ENCODE measurements at regions not wholly inside any gene's neighbourhood (a gene's known extent, or its start where the extent isn't known, plus 50 kb on each side); places are given as distances from the start of the nearest gene placed in this dataset.

GRCh38 chr6:144647406-144647964, 362.4 kb downstream of the UTRN start:
- no peak for DNase-seq (ENCODE audit: low spot score in 2 of 2)
- Histone ChIP-seq H3K9me3 (no peaks in the 10 kb centered on the region), H3K4me3 (no peak overlapping the region), H3K4me1 (no peaks in the 10 kb centered on the region), H3K27ac (no peak overlapping the region), H3K27me3 (no peaks in the 10 kb centered on the region), H3K36me3 (no peaks in the 10 kb centered on the region)
- intact Hi-C loops (cut with DNase I): no loop called here
- TF ChIP-seq CTCF (IDR thresholded peaks at IDR 0.05): no peak

GRCh38 chr6:144647971-144648651, 363.0 kb downstream of the UTRN start:
- no peak overlapping the region for H3K27ac ChIP-seq
- no peaks in the 10 kb centered on the region for H3K4me1 ChIP-seq
- H3K36me3 ChIP-seq: no peaks in the 10 kb centered on the region
- H3K9me3 ChIP-seq: no peaks in the 10 kb centered on the region
- H3K4me3 ChIP-seq: no peak overlapping the region
- H3K27me3 ChIP-seq: no peaks in the 10 kb centered on the region
- intact Hi-C loops (cut with DNase I): no loop called here
- TF ChIP-seq CTCF (IDR thresholded peaks at IDR 0.05): no peak
- no peak for DNase-seq (ENCODE audit: low spot score in 2 of 2)

- intact Hi-C loops (cut with DNase I): no loop called here
- H3K27ac ChIP-seq: no peak overlapping the region
- no peaks in the 10 kb centered on the region for H3K9me3 ChIP-seq
- no peaks in the 10 kb centered on the region for H3K36me3 ChIP-seq
- DNase-seq (ENCODE audit: low spot score in 2 of 2): no peak
- H3K27me3 ChIP-seq: no peaks in the 10 kb centered on the region
- no peak for TF ChIP-seq CTCF (IDR thresholded peaks at IDR 0.05)
- no peak overlapping the region for H3K4me3 ChIP-seq
- no peaks in the 10 kb centered on the region for H3K4me1 ChIP-seq
Measured at GRCh38 chr6:144649085-144649484, 363.9 kb downstream of the UTRN start.

- no peak overlapping the region for H3K4me3 ChIP-seq
- no peaks in the 10 kb centered on the region for H3K4me1 ChIP-seq
- no peak for TF ChIP-seq CTCF (IDR thresholded peaks at IDR 0.05)
- H3K9me3 ChIP-seq: no peaks in the 10 kb centered on the region
- no peak overlapping the region for H3K27ac ChIP-seq
- intact Hi-C loops (cut with DNase I): no loop called here
- no peaks in the 10 kb centered on the region for H3K36me3 ChIP-seq
- no peak for DNase-seq (ENCODE audit: low spot score in 2 of 2)
- no peaks in the 10 kb centered on the region for H3K27me3 ChIP-seq
Measured at GRCh38 chr6:144651234-144651633, 366.1 kb downstream of the UTRN start.

- TF ChIP-seq CTCF (IDR thresholded peaks at IDR 0.05): no peak
- intact Hi-C loops (cut with DNase I): no loop called here
Measured at GRCh38 chr6:144652292-144652891, 367.3 kb downstream of the UTRN start.

More at GRCh38 chr6:144652292-144652891, 367.3 kb downstream of the UTRN start:
- H3K9me3 ChIP-seq: no peaks in the 10 kb centered on the region
- DNase-seq (ENCODE audit: low spot score in 2 of 2): no peak
- H3K27me3 ChIP-seq: no peaks in the 10 kb centered on the region
- H3K4me3 ChIP-seq: no peak overlapping the region
- no peaks in the 10 kb centered on the region for H3K36me3 ChIP-seq
- no peaks in the 10 kb centered on the region for H3K4me1 ChIP-seq
- H3K27ac ChIP-seq: no peak overlapping the region

Measured in ascending aorta (tissue), 2 donors.